HEK293 (cell line): ENCODE measurements at regions not wholly inside any gene's neighbourhood (a gene's known extent, or its start where the extent isn't known, plus 50 kb on each side); places are given as distances from the start of the nearest gene placed in this dataset.

Experiments used
- CTCF ChIA-PET: fragments of 350-600 bp; formaldehyde crosslinking; extraction: SDS; loops from one replicate; lab custom pipeline; 2021; ENCODE audit warnings: antibody characterized with exemption; lab: Yijun Ruan, JAX
- POLR2A ChIA-PET: fragments of 300-600 bp; formaldehyde crosslinking; extraction: SDS; loops from one replicate; lab custom pipeline; 2020; ENCODE audit warnings: antibody characterized with exemption, inconsistent platforms; lab: Yijun Ruan, JAX
- H3K27ac ChIP-seq: fragments of 200-500 bp; sonication (Bioruptor generic); 2 replicates; pipeline ENCODE4 v1.5.1; 2014; ENCODE audit warnings: low read depth, low read length, control low read depth, inconsistent platforms; ENCODE audit errors: extremely low read depth
- H3K36me3 ChIP-seq, 2 experiments: fragments of 200-500 bp in 1 of 2; sonication (Bioruptor generic) in 1 of 2; 1 replicate in 1 of 2; 2 replicates in 1 of 2; pipeline ENCODE4 v1.5.1; 2014 to 2017; ENCODE audit warnings: inconsistent platforms in 2 of 2, low read length in 2 of 2; ENCODE audit not compliant: control insufficient read depth in 2 of 2, insufficient read depth in 1 of 2
- H3K4me1 ChIP-seq: fragments of 200-500 bp; sonication (Bioruptor generic); 2 replicates; pipeline ENCODE4 v1.5.1; 2014; ENCODE audit warnings: mild to moderate bottlenecking, low read length, inconsistent platforms; ENCODE audit not compliant: control insufficient read depth, insufficient read depth
- H3K4me3 ChIP-seq: 2 replicates; pipeline ENCODE4 v1.5.1; 2011; ENCODE audit warnings: low read depth, mild to moderate bottlenecking, control low read depth, low read length, moderate library complexity
- H3K9me3 ChIP-seq: fragments of 200-500 bp; sonication (Bioruptor generic); 2 replicates; pipeline ENCODE4 v1.5.1; 2014; ENCODE audit warnings: low read depth, low read length, inconsistent platforms; ENCODE audit not compliant: control insufficient read depth, insufficient read depth
- GLI4 ChIP-seq: fragments of 450-650 bp; formaldehyde crosslinking; IDR thresholded peaks from 2 replicates; pipeline ENCODE4 v1.5.1; 2016; ENCODE audit warnings: missing biosample characterization, missing genetic modification characterization
- HOXC10 ChIP-seq: sonication (generic); formaldehyde crosslinking; IDR thresholded peaks from 2 replicates; pipeline ENCODE4 v1.8.1; 2023; ENCODE audit warnings: mild to moderate bottlenecking, missing genetic modification reagents
- MEIS1 ChIP-seq: sonication (generic); formaldehyde crosslinking; IDR thresholded peaks from 2 replicates; pipeline ENCODE4 v1.8.1; 2022; ENCODE audit warnings: missing genetic modification reagents, mild to moderate bottlenecking, borderline replicate concordance
- RBAK ChIP-seq: fragments of 450-650 bp; formaldehyde crosslinking; IDR thresholded peaks from 2 replicates; pipeline ENCODE4 v1.5.1; 2016; ENCODE audit warnings: missing biosample characterization, missing genetic modification characterization
- SCRT1 ChIP-seq: fragments of 450-650 bp; formaldehyde crosslinking; IDR thresholded peaks from 2 replicates; pipeline ENCODE4 v1.5.1; 2016; ENCODE audit warnings: missing biosample characterization, missing genetic modification characterization, borderline replicate concordance
- ZBTB48 ChIP-seq: fragments of 450-650 bp; formaldehyde crosslinking; IDR thresholded peaks from 2 replicates; pipeline ENCODE4 v1.5.1; 2016; ENCODE audit warnings: missing biosample characterization, missing genetic modification characterization
- ZNF266 ChIP-seq: fragments of 450-650 bp; formaldehyde crosslinking; IDR thresholded peaks from 2 replicates; pipeline ENCODE4 v1.5.1; 2016; ENCODE audit warnings: missing biosample characterization, missing genetic modification characterization, low read depth
- ZNF350 ChIP-seq: fragments of 450-650 bp; formaldehyde crosslinking; IDR thresholded peaks from 2 replicates; pipeline ENCODE4 v1.5.0; 2017; ENCODE audit warnings: missing biosample characterization, mild to moderate bottlenecking, missing genetic modification characterization
- ZNF391 ChIP-seq: fragments of 450-650 bp; formaldehyde crosslinking; IDR thresholded peaks from 2 replicates; pipeline ENCODE4 v1.5.1; 2016; ENCODE audit warnings: low read depth, missing biosample characterization, missing genetic modification characterization, borderline replicate concordance
- ZNF404 ChIP-seq: fragments of 450-650 bp; formaldehyde crosslinking; IDR thresholded peaks from 2 replicates; pipeline ENCODE4 v1.5.1; 2017; ENCODE audit warnings: missing biosample characterization, missing genetic modification characterization
- ZNF416 ChIP-seq: fragments of 450-650 bp; formaldehyde crosslinking; IDR thresholded peaks from 2 replicates; pipeline ENCODE4 v1.5.1; 2016; ENCODE audit warnings: missing biosample characterization, missing genetic modification characterization
- ZNF473 ChIP-seq: fragments of 450-650 bp; formaldehyde crosslinking; IDR thresholded peaks from 2 replicates; pipeline ENCODE4 v1.5.1; 2017; ENCODE audit warnings: missing biosample characterization, missing genetic modification characterization
- ZNF501 ChIP-seq: fragments of 450-650 bp; formaldehyde crosslinking; IDR thresholded peaks from 2 replicates; pipeline ENCODE4 v1.5.1; 2016; ENCODE audit warnings: missing biosample characterization, missing genetic modification characterization
- ZNF530 ChIP-seq: fragments of 450-650 bp; formaldehyde crosslinking; IDR thresholded peaks from 2 replicates; pipeline ENCODE4 v1.5.1; 2016; ENCODE audit warnings: low read depth, missing biosample characterization, missing genetic modification characterization
- ZNF555 ChIP-seq: fragments of 450-650 bp; formaldehyde crosslinking; conservative IDR thresholded peaks from 2 replicates; pipeline ENCODE4 v1.5.1; 2017; ENCODE audit warnings: missing biosample characterization, mild to moderate bottlenecking, missing genetic modification characterization, inconsistent platforms
- ZNF629 ChIP-seq: fragments of 450-650 bp; formaldehyde crosslinking; IDR thresholded peaks from 2 replicates; pipeline ENCODE4 v1.5.1; 2017; ENCODE audit warnings: missing biosample characterization, missing genetic modification characterization
- ZNF701 ChIP-seq: fragments of 450-650 bp; formaldehyde crosslinking; IDR thresholded peaks from 2 replicates; pipeline ENCODE4 v1.5.1; 2016; ENCODE audit warnings: missing biosample characterization, missing genetic modification characterization
- ZNF843 ChIP-seq: fragments of 450-650 bp; formaldehyde crosslinking; IDR thresholded peaks from 2 replicates; pipeline ENCODE4 v1.5.1; 2016; ENCODE audit warnings: missing biosample characterization, missing genetic modification characterization
- ZSCAN30 ChIP-seq: fragments of 450-650 bp; IDR thresholded peaks from 2 replicates; pipeline ENCODE4 v1.5.1; 2018; ENCODE audit warnings: missing biosample characterization, mild to moderate bottlenecking, missing genetic modification characterization, moderate library complexity
- TF ChIP-seq, protein P1 (sequence below): fragments of 450-650 bp; formaldehyde crosslinking; IDR thresholded peaks from 2 replicates; pipeline ENCODE4 v1.5.1; 2016; ENCODE audit warnings: missing biosample characterization, missing genetic modification characterization
- TF ChIP-seq, protein P2 (sequence below): fragments of 450-650 bp; formaldehyde crosslinking; IDR thresholded peaks from 2 replicates; pipeline ENCODE4 v1.5.1; 2017; ENCODE audit warnings: missing biosample characterization, missing genetic modification characterization
- TF ChIP-seq, protein P3 (sequence below): sonication (generic); formaldehyde crosslinking; IDR thresholded peaks from 2 replicates; pipeline ENCODE4 v1.8.1; 2022; ENCODE audit warnings: mild to moderate bottlenecking, moderate library complexity, missing genetic modification reagents
- TF ChIP-seq, protein P4 (sequence below): fragments of 450-650 bp; formaldehyde crosslinking; conservative IDR thresholded peaks from 2 replicates; pipeline ENCODE4 v1.5.1; 2016; ENCODE audit warnings: low read depth, missing biosample characterization, missing genetic modification characterization
- TF ChIP-seq, protein P5 (sequence below): IDR thresholded peaks from 2 replicates; pipeline ENCODE4 v1.6.1; 2011; ENCODE audit warnings: mild to moderate bottlenecking, low read depth, low read length, borderline replicate concordance
- TF ChIP-seq, protein P6 (sequence below): fragments of 450-650 bp; formaldehyde crosslinking; IDR thresholded peaks from 2 replicates; pipeline ENCODE4 v1.5.1; 2016; ENCODE audit warnings: missing biosample characterization, missing genetic modification characterization, low read depth

DNA sequence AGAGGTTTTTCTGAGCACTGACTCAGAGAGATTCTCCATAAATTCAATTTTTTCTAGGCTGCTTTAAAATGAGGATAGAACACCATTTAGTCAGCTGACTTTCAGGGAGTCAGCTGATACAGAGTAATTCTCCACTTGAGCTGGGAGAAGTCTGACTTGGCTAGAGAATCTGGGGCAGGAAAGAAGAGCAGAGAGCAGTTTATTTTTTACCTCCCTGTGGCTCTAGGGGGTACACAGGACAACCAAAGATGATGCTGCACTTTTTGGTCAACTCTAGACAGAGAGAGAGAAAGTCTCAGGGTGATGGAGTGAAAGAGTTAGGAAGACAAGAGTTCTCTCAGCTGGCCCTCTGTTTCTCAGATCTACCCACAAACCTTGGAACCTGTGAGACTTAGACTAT, 67.3 kb upstream of the EED start (continued):
- no peak for TF ChIP-seq RBAK (tag by site-specific recombination)
- no peak for TF ChIP-seq ZNF701 (tag by site-specific recombination)
- TF ChIP-seq ZNF350 (tag by site-specific recombination): no peak
- no peak for TF ChIP-seq MEIS1 (CRISPR knock-in tag)
- TF ChIP-seq ZNF391 (tag by site-specific recombination): no peak
- TF ChIP-seq, protein P1, sequence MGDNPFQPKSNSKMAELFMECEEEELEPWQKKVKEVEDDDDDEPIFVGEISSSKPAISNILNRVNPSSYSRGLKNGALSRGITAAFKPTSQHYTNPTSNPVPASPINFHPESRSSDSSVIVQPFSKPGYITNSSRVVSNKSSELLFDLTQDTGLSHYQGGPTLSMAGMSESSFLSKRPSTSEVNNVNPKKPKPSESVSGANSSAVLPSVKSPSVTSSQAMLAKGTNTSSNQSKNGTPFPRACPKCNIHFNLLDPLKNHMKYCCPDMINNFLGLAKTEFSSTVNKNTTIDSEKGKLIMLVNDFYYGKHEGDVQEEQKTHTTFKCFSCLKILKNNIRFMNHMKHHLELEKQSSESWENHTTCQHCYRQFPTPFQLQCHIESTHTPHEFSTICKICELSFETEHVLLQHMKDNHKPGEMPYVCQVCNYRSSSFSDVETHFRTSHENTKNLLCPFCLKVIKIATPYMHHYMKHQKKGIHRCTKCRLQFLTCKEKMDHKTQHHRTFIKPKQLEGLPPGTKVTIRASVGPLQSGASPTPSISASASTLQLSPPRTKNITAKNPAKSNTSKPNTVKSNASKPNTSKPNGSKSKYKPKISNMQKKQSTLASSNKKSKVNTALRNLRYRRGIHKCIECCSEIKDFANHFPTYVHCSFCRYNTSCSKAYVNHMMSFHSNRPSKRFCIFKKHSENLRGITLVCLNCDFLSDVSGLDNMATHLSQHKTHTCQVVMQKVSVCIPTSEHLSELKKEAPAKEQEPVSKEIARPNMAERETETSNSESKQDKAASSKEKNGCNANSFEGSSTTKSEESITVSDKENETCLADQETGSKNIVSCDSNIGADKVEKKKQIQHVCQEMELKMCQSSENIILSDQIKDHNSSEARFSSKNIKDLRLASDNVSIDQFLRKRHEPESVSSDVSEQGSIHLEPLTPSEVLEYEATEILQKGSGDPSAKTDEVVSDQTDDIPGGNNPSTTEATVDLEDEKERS (tag by site-specific recombination): no peak
- TF ChIP-seq, protein P2, sequence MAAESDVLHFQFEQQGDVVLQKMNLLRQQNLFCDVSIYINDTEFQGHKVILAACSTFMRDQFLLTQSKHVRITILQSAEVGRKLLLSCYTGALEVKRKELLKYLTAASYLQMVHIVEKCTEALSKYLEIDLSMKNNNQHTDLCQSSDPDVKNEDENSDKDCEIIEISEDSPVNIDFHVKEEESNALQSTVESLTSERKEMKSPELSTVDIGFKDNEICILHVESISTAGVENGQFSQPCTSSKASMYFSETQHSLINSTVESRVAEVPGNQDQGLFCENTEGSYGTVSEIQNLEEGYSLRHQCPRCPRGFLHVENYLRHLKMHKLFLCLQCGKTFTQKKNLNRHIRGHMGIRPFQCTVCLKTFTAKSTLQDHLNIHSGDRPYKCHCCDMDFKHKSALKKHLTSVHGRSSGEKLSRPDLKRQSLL: no peak

GRCh38 chr11:86176165-86176884, 68.2 kb upstream of the EED start:
- Histone ChIP-seq H3K4me3 (no peak overlapping the region), H3K36me3 (no peaks in the 10 kb centered on the region), H3K4me1 (no peaks in the 10 kb centered on the region), H3K9me3 (no peaks in the 10 kb centered on the region), H3K27ac (no peak overlapping the region)
- POLR2A ChIA-PET: no interaction called here
- CTCF ChIA-PET: interaction anchor here (1.0 to 1.5 kb wide), 2 partner anchors 12 to 17 kb away, joined by 6 to 7 read pairs; no protein-coding TSS in a partner anchor
- TF ChIP-seq ZNF266 (tag by site-specific recombination) (no peak), ZNF530 (tag by site-specific recombination) (no peak), RBAK (tag by site-specific recombination) (no peak), ZNF416 (tag by site-specific recombination) (no peak), ZNF629 (tag by site-specific recombination) (peak; percentile 81), ZNF473 (tag by site-specific recombination) (no peak), ZNF555 (tag by site-specific recombination) (no peak), ZNF843 (tag by site-specific recombination) (no peak), ZSCAN30 (tag by site-specific recombination) (no peak), ZNF501 (tag by site-specific recombination) (0 out of 2 replicates have a peak, but pooled peaks have one; percentile 19), HOXC10 (CRISPR knock-in tag) (no peak), GLI4 (no peak), ZNF404 (no peak), SCRT1 (tag by site-specific recombination) (no peak), ZBTB48 (tag by site-specific recombination) (peak; percentile 79)
- TF ChIP-seq, protein P3, sequence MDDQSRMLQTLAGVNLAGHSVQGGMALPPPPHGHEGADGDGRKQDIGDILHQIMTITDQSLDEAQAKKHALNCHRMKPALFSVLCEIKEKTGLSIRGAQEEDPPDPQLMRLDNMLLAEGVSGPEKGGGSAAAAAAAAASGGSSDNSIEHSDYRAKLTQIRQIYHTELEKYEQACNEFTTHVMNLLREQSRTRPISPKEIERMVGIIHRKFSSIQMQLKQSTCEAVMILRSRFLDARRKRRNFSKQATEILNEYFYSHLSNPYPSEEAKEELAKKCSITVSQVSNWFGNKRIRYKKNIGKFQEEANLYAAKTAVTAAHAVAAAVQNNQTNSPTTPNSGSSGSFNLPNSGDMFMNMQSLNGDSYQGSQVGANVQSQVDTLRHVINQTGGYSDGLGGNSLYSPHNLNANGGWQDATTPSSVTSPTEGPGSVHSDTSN (CRISPR knock-in tag): no peak
- TF ChIP-seq, protein P4, sequence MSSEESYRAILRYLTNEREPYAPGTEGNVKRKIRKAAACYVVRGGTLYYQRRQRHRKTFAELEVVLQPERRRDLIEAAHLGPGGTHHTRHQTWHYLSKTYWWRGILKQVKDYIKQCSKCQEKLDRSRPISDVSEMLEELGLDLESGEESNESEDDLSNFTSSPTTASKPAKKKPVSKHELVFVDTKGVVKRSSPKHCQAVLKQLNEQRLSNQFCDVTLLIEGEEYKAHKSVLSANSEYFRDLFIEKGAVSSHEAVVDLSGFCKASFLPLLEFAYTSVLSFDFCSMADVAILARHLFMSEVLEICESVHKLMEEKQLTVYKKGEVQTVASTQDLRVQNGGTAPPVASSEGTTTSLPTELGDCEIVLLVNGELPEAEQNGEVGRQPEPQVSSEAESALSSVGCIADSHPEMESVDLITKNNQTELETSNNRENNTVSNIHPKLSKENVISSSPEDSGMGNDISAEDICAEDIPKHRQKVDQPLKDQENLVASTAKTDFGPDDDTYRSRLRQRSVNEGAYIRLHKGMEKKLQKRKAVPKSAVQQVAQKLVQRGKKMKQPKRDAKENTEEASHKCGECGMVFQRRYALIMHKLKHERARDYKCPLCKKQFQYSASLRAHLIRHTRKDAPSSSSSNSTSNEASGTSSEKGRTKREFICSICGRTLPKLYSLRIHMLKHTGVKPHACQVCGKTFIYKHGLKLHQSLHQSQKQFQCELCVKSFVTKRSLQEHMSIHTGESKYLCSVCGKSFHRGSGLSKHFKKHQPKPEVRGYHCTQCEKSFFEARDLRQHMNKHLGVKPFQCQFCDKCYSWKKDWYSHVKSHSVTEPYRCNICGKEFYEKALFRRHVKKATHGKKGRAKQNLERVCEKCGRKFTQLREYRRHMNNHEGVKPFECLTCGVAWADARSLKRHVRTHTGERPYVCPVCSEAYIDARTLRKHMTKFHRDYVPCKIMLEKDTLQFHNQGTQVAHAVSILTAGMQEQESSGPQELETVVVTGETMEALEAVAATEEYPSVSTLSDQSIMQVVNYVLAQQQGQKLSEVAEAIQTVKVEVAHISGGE (tag by site-specific recombination): no peak
- TF ChIP-seq, protein P5, sequence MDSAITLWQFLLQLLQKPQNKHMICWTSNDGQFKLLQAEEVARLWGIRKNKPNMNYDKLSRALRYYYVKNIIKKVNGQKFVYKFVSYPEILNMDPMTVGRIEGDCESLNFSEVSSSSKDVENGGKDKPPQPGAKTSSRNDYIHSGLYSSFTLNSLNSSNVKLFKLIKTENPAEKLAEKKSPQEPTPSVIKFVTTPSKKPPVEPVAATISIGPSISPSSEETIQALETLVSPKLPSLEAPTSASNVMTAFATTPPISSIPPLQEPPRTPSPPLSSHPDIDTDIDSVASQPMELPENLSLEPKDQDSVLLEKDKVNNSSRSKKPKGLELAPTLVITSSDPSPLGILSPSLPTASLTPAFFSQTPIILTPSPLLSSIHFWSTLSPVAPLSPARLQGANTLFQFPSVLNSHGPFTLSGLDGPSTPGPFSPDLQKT: no peak
- TF ChIP-seq, protein P6, sequence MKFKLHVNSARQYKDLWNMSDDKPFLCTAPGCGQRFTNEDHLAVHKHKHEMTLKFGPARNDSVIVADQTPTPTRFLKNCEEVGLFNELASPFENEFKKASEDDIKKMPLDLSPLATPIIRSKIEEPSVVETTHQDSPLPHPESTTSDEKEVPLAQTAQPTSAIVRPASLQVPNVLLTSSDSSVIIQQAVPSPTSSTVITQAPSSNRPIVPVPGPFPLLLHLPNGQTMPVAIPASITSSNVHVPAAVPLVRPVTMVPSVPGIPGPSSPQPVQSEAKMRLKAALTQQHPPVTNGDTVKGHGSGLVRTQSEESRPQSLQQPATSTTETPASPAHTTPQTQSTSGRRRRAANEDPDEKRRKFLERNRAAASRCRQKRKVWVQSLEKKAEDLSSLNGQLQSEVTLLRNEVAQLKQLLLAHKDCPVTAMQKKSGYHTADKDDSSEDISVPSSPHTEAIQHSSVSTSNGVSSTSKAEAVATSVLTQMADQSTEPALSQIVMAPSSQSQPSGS (tag by site-specific recombination): peak; percentile 46; the same call in 1 of the 2 replicates
